K562 (cell line): ENCODE measurements at regions not wholly inside any gene's neighbourhood (a gene's known extent, or its start where the extent isn't known, plus 50 kb on each side); places are given as distances from the start of the nearest gene placed in this dataset.

Source experiments
- ATAC-seq: fragments of 200-7000 bp; cut with Tn5 transposase; 3 replicates; pipeline ENCODE4 v1.9.1; 2020; ENCODE audit warnings: moderate library complexity
- BruUV-seq: library from RNA; stranded (reverse); fragments of 400-500 nt; replicated peaks from 2 replicates; lab custom pipeline; 2021; lab: Mats Ljungman, UMichigan
- CTCF ChIA-PET: fragments of 300-600 bp; formaldehyde crosslinking; extraction: SDS; loops from one replicate; lab custom pipeline; 2021; ENCODE audit warnings: low intra/inter-chr PET ratio; lab: Yijun Ruan, JAX
- POLR2A ChIA-PET: fragments of 300-600, 350-650 bp; sonication (Branson Sonifier 250); formaldehyde crosslinking; extraction: SDS; loops from one replicate; lab custom pipeline; 2021; ENCODE audit warnings: antibody characterized with exemption, inconsistent platforms; lab: Yijun Ruan, JAX
- DNase-seq, 4 experiments: peaks; one replicate each; pipeline versions ENCODE4 v3.0.0 to v3.0.0-alpha.2; 2011 to 2018; ENCODE audit warnings: low spot score in 3 of 4, mixed read lengths in 3 of 4; ENCODE audit errors: extremely low read depth in 1 of 4
- FAIRE-seq: peaks from 2 replicates; lab custom pipeline; 2011; peaks lifted over from hg19 to GRCh38; lab: Jason Lieb, UNC
- H2AFZ ChIP-seq: 2 replicates; pipeline ENCODE4 v1.6.0; 2011; ENCODE audit warnings: low read depth, low read length, control low read depth, inconsistent platforms
- H3K27ac ChIP-seq: fragments of 200-600 bp; 3 replicates; pipeline ENCODE4 v1.8.0; 2011; ENCODE audit warnings: low read depth, mild to moderate bottlenecking, control low read depth, inconsistent platforms, low read length, moderate library complexity, mixed read lengths; ENCODE audit errors: extremely low read depth
- H3K27me3 ChIP-seq, 2 experiments: fragments of 300-600 bp in 1 of 2; 2 replicates in 1 of 2; 3 replicates in 1 of 2; pipeline versions ENCODE4 v1.6.0 to v1.8.0; 2011; ENCODE audit warnings: inconsistent platforms in 2 of 2, low read length in 2 of 2, mild to moderate bottlenecking in 1 of 2, mixed read lengths in 1 of 2, moderate library complexity in 1 of 2; ENCODE audit not compliant: control insufficient read depth in 2 of 2, insufficient read depth in 2 of 2
- H3K36me3 ChIP-seq: fragments of 300-600 bp; 3 replicates; pipeline ENCODE4 v1.8.0; 2011; ENCODE audit warnings: mild to moderate bottlenecking, low read length, inconsistent platforms; ENCODE audit not compliant: control insufficient read depth, insufficient read depth
- H3K4me1 ChIP-seq, 2 experiments: fragments of 200-600 bp in 1 of 2; replicated peaks in 1 of 2; 2 replicates in 1 of 2; 3 replicates in 1 of 2; pipeline versions ENCODE4 v1.5.1 to v1.8.0; 2011; ENCODE audit warnings: inconsistent platforms in 2 of 2, low read length in 2 of 2, mild to moderate bottlenecking in 1 of 2, mixed read lengths in 1 of 2, moderate library complexity in 1 of 2; ENCODE audit not compliant: control insufficient read depth in 2 of 2, insufficient read depth in 2 of 2
- H3K4me2 ChIP-seq: 2 replicates; pipeline ENCODE4 v1.6.1; 2011; ENCODE audit warnings: low read length, control low read depth, inconsistent platforms, mixed read lengths; ENCODE audit not compliant: insufficient read depth
- H3K4me3 ChIP-seq: fragments of 200-600 bp; sonication (generic), shearing (Covaris generic); 2 replicates; pipeline ENCODE4 v1.5.1; 2016; ENCODE audit warnings: control low read depth, inconsistent platforms
- H3K79me2 ChIP-seq: fragments of 200-600 bp; 3 replicates; pipeline ENCODE4 v1.8.0; 2011; ENCODE audit warnings: low read length, inconsistent platforms; ENCODE audit not compliant: control insufficient read depth, insufficient read depth
- H3K9ac ChIP-seq, 2 experiments: 2 replicates each; pipeline versions ENCODE4 v1.6.0 to v1.6.1; 2011; ENCODE audit warnings: low read depth in 2 of 2, low read length in 2 of 2, control low read depth in 1 of 2, inconsistent platforms in 1 of 2, mild to moderate bottlenecking in 1 of 2, mixed read lengths in 1 of 2; ENCODE audit not compliant: insufficient read depth in 1 of 2
- H3K9me1 ChIP-seq: one replicate; pipeline ENCODE4 v1.6.0; 2011; ENCODE audit warnings: inconsistent platforms, mild to moderate bottlenecking, low read length, moderate library complexity; ENCODE audit not compliant: control insufficient read depth, insufficient read depth
- H3K9me3 ChIP-seq: replicated peaks from 2 replicates; pipeline ENCODE4 v1.5.1; 2011; ENCODE audit warnings: low read depth, low read length, inconsistent platforms; ENCODE audit not compliant: control insufficient read depth, insufficient read depth
- H4K20me1 ChIP-seq: replicated peaks from 2 replicates; pipeline ENCODE4 v1.6.1; 2011; ENCODE audit warnings: low read length, inconsistent platforms, mixed read lengths; ENCODE audit not compliant: control insufficient read depth, insufficient read depth
- MCM2 ChIP-seq: fragments of 450-650 bp; IDR thresholded peaks from 2 replicates; pipeline ENCODE4 v1.6.1; 2017; ENCODE audit warnings: low read depth, mild to moderate bottlenecking
- MCM5 ChIP-seq: fragments of 450-650 bp; IDR thresholded peaks from 2 replicates; pipeline ENCODE4 v1.6.1; 2016; ENCODE audit warnings: low read depth
- NRF1 ChIP-seq, 2 experiments: fragments of 450-650 bp; IDR thresholded peaks in 1 of 2; conservative IDR thresholded peaks in 1 of 2; 2 replicates each; pipeline ENCODE4 v1.6.1; 2014; ENCODE audit warnings: mild to moderate bottlenecking in 2 of 2
- POLR2AphosphoS5 ChIP-seq: IDR thresholded peaks from 2 replicates; pipeline ENCODE4 v1.6.1; 2011; ENCODE audit warnings: mild to moderate bottlenecking, low read depth, low read length, moderate library complexity; ENCODE audit not compliant: control insufficient read depth, insufficient read depth
- POU5F1 ChIP-seq: fragments of 150-350 bp; IDR thresholded peaks from 2 replicates; pipeline ENCODE4 v1.6.1; 2014; ENCODE audit warnings: borderline replicate concordance, low read length, low read depth, mild to moderate bottlenecking; ENCODE audit not compliant: partially characterized antibody
- TAF1 ChIP-seq: IDR thresholded peaks from 2 replicates; pipeline ENCODE4 v1.6.1; 2011; ENCODE audit warnings: mild to moderate bottlenecking, low read length, moderate library complexity; ENCODE audit not compliant: insufficient read depth, control insufficient read depth, severe bottlenecking; ENCODE audit errors: extremely low read depth
- ZNF282 ChIP-seq: sonication (generic); formaldehyde crosslinking; IDR thresholded peaks from 2 replicates; pipeline ENCODE4 v1.8.1; 2023; ENCODE audit warnings: missing genetic modification reagents
- WGBS: fragments of 100-300 bp; shearing (Covaris generic); methylation state at CpG from one replicate; pipeline ENCODE4 v1.1.6; 2016; ENCODE audit warnings: low coverage, mixed read lengths; ENCODE audit not compliant: insufficient coverage; ENCODE audit errors: missing lambda C conversion rate; 5-methylcytosine and 5-hydroxymethylcytosine counted together
- in situ Hi-C: fragments of 300-500 bp; cut with MboI; formaldehyde crosslinking; loops from 4 replicates; pipeline ENCODE4 v1.15.0; 2018; ENCODE audit warnings: inconsistent platforms, mixed read lengths
- intact Hi-C: fragments of 100-400 bp; cut with micrococcal nuclease; formaldehyde crosslinking; loops from 2 replicates; pipeline ENCODE4 v1.14.2; 2022

DNA sequence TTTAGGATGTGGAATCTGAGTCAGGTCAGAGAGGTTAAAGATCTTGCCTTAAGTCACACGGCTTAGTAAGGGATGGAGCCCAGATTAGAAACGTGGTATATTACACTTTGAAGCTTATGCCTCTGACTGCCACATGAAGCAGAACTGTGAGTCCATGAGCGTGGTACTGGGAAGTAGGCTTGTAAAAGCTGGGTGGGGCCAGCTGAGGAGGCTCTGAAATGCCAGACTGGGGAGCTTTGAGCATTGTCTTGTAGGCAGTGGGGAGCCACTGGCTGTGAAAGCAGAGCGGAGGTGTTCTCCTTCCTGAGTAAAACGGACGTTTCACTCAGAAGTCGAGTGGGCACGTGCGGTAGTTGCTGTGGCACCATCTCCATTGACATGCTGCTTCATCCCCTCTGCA lies 72.6 kb upstream of the USP24 start:
- FAIRE-seq (no peak), ATAC-seq (peak; percentile 19; the same call in 1 of the 3 replicates), DNase-seq (no peak)
- in situ Hi-C loops: loop anchor here (10.0 kb wide), 1 partner anchor 1297 kb away; no protein-coding TSS in a partner anchor
- Histone ChIP-seq H4K20me1 (no peaks in the 10 kb centered on the region), H3K9me3 (no peaks in the 10 kb centered on the region), H3K4me3 (no peak overlapping the region), H3K27ac (no peak overlapping the region), H3K4me2 (peak overlapping the region; percentile 0; the same call in 1 of the 2 replicates), H3K36me3 (no peaks in the 10 kb centered on the region), H2AFZ (peak overlapping the region; percentile 12; the same call in 1 of the 2 replicates), H3K9me1 (no peaks in the 10 kb centered on the region), H3K27me3 (peaks cover 27 to 45% of the 10 kb centered on the region in 2 experiments), H3K9ac (no peak overlapping the region)
- POLR2A ChIA-PET: interaction anchor here (0.6 to 1.4 kb wide), 6 partner anchors 10 to 152 kb away, joined by 3 to 5 read pairs (median 3); no protein-coding TSS in a partner anchor
- intact Hi-C loops: loop anchor here (5.0 to 10.0 kb wide), 3 partner anchors 195 to 1535 kb away; no protein-coding TSS in a partner anchor
- WGBS: 1% methylated on average over 5 of the region's 9 CpGs
- no TSS peak for BruUV-seq
- no peak for TF ChIP-seq POLR2AphosphoS5
- TF ChIP-seq NRF1 (conservative IDR thresholded peaks at IDR 0.05 in 1 of 2, IDR thresholded peaks at IDR 0.05 in 1 of 2): no peak
- TF ChIP-seq MCM2: no peak
- no peak for TF ChIP-seq MCM5
- no peak for TF ChIP-seq POU5F1
- TF ChIP-seq TAF1: no peak
- no peak for TF ChIP-seq ZNF282 (CRISPR knock-in tag)
- TF ChIP-seq, all 486 proteins: peak for 0
- CTCF ChIA-PET: no interaction called here
- no peaks in the 10 kb centered on the region; a peak in 1 of 5 replicates for H3K4me1 ChIP-seq
- H3K79me2 ChIP-seq: no peaks in the 10 kb centered on the region
